HG02588 (cell line): ENCODE measurements at regions not wholly inside any gene's neighbourhood (a gene's known extent, or its start where the extent isn't known, plus 50 kb on each side); places are given as distances from the start of the nearest gene placed in this dataset.
A peak's percentile ranks its signal among the peaks of the same experiment; 100 is the strongest.
"Not testable (repeated sequence)": the region's sequence is repeated elsewhere in the genome, so short reads cannot be mapped to it uniquely, and the experiment has no call there.

Experiments
- ATAC-seq: cut with Tn5 transposase; IDR thresholded peaks from one replicate; pipeline ENCODE4 v1.9.1; 2021; ENCODE audit warnings: mild to moderate bottlenecking, moderate library complexity; ENCODE audit not compliant: unreplicated experiment

DNA sequence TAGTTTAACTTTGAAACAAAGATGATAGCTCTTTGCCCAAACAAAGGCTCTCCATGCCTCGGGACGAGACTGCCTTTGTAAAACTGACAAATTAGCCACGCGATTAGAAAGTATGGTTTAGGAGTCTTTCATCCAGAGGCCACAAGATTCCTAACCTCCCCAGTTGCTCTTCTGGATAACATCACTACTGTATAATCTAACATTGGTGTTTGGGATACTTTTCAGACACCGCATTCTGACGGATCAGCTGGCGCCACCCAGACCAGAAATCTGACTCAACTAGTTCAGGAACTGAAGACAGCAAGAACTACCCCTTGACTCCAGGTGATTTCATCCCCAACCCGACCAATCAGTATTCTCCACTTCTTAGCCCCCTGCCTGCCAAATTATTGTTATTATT lies 98.1 kb upstream of the TEX13D start:
- ATAC-seq = no peak

DNA sequence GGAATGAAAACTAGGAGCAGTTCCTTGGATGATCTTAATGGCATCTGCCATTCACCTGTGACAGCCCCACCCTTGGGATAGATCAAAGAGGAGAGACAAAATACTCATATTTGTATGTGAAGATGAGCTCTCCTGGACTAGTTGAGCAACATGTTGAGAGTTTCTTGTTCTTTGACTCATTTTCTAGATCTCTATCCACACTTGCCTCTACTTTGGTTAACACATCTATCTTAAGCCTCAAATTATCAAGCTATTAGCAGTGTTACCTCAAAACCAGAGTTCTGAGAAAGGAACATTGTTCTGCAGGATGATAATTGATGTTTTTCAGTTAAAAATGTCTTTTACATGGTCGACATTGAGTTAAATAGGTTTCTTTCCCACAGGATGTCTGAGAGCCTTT lies 94.2 kb upstream of the TEX13D start:
- no peak for ATAC-seq

DNA sequence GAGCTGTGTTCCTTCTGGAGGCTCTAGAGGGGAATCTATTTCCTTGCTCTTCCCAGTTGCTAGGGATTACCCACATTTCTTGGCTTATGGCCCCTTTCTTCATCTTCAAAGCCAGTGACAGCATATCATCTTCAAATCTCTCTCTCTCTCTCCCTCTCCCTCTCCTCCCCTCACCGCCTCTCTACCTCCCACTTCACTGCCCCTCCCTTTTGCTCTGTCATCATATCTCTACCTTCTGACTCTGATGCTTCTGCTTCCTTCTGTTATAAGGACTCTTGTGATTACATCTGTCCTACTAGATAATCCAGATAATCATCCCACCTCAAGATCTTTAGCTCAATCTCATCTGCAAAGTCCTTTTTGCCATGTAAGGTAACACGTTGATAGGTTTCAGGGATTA lies 93.1 kb upstream of the TEX13D start:
- ATAC-seq = no peak

DNA sequence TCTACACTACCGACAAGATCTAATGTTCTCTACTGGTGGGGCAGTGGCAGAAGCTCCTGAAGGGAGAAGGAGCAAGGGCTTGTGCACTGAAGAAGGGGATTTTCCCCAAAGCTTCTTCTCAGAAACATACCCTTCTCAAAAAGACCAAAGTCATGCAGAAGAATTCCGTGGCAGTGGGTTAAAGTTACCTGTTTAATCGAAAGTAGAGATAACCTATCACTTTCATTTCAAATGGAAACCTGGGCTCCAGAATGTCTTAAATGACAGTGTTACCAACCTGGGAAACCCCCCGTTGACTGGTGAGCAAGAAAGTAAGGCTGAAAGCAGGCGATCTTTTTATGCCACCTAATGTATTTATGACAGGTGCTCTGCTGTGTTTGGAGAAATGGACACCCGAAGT lies 92.5 kb upstream of the TEX13D start:
- peak; percentile 94 for ATAC-seq

DNA sequence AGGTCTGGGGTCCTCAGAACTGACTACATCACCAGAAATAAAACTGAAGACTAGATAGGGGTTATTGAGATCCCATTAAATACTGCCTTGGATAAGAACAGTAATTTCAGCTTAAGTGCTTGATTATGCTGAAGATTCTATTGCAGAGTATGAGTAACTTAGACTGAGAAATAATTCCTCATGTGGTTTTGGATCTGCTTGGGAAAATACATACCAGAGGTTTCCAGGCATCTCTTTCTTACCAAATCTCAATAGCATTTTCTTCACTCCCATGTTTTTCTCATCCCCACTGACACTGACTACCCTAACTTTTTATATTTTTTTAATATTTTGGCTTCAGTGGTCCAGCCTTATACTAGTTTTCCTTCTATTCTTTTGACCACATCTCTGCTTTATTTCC lies 92.0 kb upstream of the TEX13D start:
- no peak for ATAC-seq

DNA sequence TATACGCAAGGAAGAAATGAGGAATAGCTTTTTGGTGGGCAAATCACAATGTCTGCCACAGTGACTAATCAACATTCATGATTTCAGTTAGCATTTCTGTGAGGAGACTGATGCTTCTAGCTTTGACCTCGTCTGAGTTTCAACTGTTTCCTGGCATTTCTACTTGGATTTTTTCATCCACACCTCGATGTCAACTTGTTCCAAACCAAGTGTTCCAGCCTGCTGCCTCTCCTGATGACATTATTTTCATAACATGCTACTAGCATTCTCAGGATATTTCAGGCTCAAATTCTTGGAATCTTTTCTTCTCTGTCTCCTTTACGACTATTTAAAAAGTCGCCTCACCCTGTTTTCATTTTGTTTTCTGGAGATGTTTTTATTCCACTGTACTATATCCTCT lies 90.3 kb upstream of the TEX13D start:
- ATAC-seq = no peak

DNA sequence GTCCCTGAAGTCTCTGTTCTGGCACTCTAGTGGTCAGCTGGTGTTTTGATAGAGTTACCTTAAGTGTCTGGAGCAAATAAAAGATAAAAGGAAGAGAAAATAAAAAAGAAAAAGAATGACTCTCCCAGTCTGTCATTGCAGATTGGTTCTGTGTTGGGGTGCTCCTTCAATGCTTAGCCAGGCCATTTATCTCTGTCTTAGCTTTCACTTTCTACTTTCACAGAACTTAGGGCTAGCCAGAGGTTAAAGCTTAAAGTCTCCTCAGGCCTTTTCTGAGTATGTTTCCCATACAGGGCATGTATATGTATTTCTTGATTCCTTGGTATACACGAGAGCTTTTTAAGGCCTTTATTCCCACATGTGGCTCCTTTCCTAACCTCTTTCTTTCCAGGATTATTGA lies 83.1 kb upstream of the TEX13D start:
- ATAC-seq = no peak

DNA sequence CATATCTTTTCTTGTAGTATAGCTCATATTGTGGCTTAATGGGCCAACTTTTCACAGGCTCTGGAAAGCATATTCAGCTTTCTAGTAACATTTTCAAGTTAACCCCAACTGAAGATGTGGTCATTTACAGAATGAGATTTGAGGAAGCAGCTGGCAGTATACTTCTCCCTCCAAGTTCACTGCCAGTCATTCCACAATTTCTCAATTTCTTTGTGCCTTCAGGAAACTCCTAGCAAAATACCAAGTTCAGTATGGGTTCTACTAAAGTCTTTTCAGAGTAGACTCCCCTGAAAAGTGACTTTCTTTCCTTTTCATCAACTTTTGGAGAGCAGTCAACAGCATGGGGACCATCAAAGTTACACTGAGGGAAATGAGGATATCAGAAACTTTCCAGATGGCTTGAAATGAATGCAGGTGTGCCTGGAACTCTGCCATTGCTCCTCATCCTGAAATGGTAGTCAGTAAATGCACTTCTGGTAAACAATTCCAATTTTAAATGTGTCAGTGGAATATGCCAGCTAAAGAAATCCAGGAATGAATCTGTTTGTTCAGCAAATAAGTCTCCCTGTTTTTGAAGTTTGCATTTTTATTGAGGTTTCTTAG lies 81.5 kb upstream of the TEX13D start:
- no peak for ATAC-seq

DNA sequence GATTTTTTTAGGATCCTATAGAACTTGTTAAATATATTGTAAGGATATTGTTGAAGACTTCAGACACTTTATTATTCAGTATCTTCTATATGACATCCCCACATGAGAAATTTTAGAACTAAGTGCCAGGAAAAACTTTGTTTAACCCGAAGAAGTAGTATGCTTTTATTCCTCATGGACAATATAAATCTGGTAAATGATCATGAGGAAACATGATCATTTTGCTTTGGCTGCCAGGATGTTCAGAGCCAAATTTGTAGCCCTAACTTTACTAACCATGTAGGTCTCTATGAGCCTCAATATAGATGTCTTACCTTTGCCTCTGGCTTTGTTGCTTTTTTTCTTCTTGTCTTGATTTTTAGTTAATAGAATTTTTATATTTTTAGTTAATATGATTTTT lies 77.8 kb upstream of the TEX13D start:
- no peak for ATAC-seq

DNA sequence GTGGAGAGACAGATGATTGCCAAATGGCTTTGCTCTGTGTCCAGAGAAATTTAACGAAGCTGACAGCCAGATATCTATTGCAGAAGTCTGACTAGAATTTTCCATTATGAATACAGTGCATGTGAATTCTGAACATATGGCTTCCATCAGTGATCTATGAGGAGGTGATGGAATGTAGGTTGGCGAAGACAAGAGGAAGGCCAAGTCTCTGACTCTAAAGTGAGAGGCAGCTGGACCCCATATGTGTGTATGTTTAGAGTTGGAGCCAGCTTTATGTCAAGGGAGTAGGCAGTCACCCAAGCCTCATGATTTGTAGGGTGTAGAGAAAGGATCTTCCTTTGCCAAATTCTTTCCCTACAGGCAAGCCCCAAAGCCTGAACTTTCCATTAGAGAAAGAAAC lies 76.2 kb upstream of the TEX13D start:
- ATAC-seq = no peak

DNA sequence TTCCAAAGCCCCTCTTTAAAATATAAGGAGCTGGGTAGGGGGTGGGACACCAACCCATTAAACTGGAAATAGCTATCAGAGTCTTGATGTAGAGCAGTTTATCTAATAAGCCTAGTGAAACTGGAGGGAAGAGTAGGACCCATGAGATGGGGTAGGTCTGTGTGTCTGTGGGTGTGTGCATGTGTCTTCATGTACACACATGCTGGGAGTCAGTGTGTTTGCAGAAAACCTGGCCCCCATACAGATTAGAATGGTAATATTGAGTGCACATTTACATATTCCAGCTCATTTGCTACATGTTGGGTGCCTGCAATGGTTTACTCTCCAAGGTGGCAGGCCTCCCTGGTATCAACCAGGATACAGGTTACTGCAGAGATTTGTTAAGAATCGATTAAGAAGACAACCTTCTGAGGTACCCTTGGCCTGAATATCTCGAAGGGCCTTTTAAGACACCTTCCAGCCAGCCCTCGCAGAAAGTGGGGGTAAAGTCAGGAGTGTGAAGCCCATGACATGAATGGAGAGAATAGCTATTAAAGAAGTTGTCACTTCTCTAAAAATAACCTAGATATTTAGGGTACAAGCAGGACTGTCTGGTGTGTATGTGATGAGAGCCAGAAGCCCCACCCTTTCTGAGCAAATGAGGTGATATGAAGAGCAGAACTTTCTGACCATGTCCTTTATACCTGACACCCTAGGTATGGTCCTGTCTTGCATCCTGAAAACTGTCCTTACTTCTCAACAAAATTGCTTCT lies 75.7 kb upstream of the TEX13D start:
- ATAC-seq = no peak

DNA sequence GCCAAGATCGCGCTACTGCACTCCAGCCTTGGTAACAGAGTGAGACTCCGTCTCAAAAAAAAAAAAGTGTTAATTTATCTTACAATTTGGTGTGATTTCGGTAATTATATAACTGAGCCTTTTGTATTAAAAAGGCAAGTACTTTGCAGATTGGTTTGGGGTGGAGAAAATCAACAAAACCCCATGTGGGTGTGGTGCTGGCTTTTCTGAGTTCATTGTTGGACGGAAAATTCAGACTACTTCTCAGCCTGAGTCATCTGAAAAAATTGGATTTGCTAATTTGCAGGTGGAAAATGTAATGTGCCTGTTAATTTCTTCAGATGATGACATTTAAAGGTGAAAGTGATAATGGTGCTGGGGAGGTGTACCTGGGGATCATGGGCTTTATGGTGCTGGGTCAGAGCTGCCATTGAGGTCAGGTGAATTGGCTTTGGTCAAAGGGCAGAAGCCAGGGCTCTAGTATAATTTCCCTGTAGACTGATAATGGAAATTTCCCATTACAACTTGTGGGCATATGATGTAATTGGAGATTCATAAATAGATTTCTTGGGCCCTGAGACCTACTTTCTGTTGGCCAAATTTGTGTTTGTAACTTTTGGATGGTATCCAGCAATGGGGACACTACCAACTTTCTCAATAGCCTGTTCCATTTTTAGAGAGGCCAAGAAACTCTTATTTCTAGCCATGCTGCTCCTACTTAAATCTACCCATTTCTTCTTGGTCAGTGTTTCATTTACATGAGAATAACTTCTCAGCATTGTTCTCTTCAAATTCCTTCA lies 74.3 kb upstream of the TEX13D start:
- no peak for ATAC-seq

DNA sequence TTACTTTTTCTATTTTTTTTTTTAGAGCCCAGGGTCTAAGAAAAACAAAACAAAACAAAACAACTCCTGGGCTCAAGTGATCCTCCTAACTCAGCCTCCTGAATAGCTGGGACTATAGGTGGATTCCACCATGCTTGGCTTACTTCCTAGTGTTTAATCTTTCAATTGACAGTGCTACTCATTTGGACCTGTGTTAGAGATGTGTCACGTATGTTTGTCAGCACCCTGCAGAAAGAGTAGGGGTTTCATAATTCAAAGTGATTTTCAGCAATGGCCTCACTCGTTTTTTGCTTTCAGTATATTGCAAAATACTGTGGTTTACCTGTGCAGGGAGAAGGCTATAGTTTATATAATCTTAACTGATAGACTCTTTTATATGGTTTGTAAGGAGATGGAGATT lies 71.6 kb upstream of the TEX13D start:
- no peak for ATAC-seq

DNA sequence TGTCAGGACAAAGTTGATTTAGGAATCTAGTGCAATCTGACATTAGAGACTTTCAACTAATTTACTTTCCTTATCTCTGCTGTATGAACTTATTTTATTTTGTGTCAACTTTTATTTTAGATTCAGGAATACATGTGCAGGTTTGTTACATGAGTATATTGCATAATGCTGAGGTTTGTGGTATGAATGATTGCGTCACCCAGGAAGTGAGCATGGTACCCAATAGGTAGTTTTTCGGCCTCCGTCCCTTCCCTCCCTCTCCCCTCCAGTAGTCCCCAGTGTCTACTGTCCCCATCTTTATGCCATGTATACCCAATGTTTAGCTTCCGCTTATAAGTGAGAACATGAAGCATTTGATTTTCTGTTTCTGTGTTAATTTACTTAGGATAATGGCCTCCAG lies 68.7 kb upstream of the TEX13D start:
- ATAC-seq = no peak

DNA sequence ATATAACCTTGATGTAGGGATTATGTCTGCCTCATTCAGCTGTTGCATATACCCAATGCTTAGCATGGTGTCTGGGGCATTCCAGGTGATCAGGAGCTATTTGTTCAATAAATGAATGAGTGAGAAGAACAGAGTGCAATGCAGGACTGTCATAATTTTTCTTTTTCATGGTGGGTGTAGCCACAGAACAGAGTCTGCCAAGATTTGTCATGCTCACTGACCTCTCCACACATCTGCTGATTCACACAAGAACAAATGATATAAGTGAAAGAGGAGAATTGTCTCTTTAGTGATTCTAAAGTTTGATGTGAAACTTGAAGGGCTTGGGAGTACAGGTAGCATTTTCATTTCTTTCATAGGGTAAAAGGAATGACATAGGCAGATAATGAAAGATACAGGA lies 64.4 kb upstream of the TEX13D start:
- ATAC-seq = no peak

DNA sequence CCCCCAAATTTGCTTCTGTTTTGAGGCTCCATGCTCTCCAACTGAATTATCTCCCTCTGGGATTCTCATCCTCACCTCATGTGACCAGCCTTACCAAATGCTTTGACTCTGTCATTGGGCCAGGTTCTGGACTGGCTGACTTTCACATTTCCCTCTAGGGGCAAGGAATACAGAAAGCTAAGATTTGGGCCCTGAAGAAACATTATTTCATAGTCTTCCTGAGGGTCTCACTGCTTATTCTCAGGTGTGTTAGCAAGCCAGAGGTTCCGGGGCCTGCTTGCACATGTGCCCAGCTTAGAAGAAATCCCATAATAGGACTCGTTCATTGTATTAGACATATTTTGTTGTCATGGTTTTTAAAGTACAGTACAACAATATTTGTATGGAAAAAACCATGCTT lies 62.6 kb upstream of the TEX13D start:
- ATAC-seq = no peak

DNA sequence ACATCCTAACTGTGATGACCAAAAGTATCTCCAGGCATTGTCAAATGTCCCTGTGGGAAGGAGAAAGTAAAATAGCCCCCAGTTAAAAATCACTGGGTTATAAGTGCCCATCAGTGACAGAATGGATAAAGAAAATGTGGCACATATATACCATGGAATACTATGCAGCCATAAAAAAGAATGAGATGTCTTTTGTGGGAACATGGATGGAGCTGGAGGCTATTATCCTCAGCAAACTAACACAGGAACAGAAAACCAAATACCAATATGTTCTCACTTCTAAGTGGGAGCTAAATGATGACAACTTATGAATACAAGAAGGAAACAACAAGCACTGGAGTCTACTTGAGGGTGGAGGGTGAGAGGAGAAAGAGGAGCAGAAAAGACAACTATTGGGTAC lies 60.9 kb upstream of the TEX13D start:
- not testable (repeated sequence) for ATAC-seq

DNA sequence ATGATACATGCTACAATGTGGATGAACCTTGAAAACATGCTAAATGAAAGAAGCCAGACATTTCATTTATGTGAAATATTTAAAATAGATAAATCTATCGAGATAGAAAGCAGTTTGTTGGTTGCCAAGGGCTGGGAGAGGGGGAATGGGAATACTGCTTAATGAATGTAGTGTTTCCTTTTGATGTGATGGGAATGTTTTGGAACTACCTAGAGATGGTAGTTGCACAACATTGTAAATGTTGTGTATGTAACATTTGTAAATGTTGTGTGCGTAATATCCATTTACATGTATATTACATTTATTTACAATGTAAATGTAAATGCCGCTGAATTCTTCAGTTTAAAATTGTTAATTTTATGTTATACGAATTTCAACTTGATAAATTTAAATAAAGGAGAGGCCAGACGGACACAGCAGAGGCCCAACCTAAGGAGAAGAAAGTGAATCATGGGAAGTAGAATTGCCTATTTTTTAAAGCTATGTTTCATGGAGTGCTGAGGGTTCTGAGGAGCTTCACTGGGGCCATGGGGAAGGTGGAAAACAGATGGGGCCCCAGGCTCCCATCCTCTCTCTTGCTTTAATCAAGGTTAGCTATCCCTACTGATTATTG lies 60.0 kb upstream of the TEX13D start:
- no peak for ATAC-seq

DNA sequence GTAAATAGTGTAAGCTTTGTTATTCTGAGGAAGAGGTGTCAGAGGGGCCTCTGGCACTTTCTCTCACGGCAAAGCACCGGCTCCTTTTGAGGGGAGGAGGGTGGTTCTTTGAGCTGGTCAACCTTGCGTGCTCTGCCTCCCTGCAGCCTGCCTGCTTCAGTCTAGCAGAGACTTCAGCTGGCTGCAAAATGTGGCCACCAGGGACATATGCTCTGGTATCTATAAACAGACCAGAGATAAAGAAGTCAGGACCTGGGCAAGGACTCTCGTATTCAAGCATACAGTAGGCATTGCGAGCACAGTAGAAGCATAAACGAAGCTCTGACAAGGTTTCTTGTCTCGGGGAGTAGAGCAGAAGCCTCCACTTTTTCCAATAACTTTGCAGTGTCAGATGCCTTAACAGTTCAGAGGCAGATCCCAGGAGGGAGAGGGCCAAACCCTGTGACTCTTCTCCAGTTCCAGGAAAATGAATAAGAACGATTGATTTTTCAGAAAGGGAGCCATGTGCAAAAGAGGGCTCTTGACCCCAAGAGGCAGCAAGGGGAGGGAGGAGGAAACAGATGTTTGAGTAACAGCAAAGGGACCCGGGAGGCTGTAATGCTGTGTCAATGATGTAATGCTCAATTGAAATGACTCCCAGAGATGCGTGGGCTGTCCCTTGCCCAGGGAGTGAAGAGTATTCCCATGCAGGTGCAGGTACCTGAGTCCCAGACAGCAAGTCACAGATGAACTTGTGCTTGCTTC lies 57.9 kb upstream of the TEX13D start:
- ATAC-seq = no peak

DNA sequence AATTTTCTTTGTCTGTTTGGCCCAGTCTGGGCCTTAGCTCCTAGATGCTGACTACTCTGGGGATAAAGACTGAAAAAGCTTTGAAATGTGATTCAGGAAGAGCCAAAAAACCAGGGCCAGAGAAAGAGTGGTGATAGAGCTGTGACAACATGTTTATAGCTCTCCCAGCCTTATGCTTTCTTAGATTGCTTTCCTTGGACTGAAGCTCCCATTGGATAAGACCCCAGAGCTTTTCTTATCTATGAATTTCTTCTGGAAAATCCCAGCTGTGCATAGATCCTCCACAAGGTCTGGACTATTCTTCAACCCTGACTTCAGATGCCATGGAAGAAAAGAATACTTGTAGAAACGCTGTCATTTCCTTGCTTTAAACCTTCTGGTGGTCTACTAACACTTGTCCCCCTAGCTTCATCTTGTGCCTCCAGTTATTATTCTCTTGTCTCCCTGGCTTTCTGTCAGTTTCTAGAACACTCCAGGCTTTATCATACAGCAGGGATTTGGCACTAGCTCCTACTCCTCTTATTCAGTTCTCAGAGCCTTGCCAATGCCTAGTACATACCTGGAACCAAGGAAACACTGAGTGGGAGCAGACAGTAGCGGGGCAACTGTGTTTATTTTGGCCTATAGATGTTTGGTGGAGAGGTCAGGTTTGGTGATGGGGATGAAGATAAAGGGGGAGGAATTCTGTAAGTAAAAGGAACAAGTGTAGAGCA lies 57.1 kb upstream of the TEX13D start:
- no peak for ATAC-seq
